GM18907 (cell line): ENCODE measurements at regions not wholly inside any gene's neighbourhood (a gene's known extent, or its start where the extent isn't known, plus 50 kb on each side); places are given as distances from the start of the nearest gene placed in this dataset.
"Not testable (repeated sequence)": the region's sequence is repeated elsewhere in the genome, so short reads cannot be mapped to it uniquely, and the experiment has no call there.

Experiments used
- ATAC-seq: cut with Tn5 transposase; IDR thresholded peaks from one replicate; pipeline ENCODE4 v1.9.1; 2021; ENCODE audit warnings: mild to moderate bottlenecking, moderate library complexity; ENCODE audit not compliant: unreplicated experiment

- not testable (repeated sequence) for ATAC-seq
Observed at GRCh38 chr10:45056806-45057205, 56.1 kb downstream of the ZNF22 start.

GRCh38 chr10:45058580-45058979 lies 57.9 kb downstream of the ZNF22 start:
- ATAC-seq: no peak

- no peak for ATAC-seq
Observed at GRCh38 chr10:45058992-45059561, 58.4 kb downstream of the ZNF22 start.

GRCh38 chr10:45059632-45060031 lies 58.9 kb downstream of the ZNF22 start:
- ATAC-seq: no peak

GRCh38 chr10:45061982-45062381 lies 61.3 kb downstream of the ZNF22 start:
- no peak for ATAC-seq

GRCh38 chr10:45063591-45064231 lies 63.0 kb downstream of the ZNF22 start:
- ATAC-seq: no peak

GRCh38 chr10:45064998-45065397 lies 64.3 kb downstream of the ZNF22 start:
- ATAC-seq: no peak

GRCh38 chr10:45071043-45071813 lies 70.5 kb downstream of the ZNF22 start:
- no peak for ATAC-seq

GRCh38 chr10:45075216-45075615 lies 74.5 kb downstream of the ZNF22 start:
- no peak for ATAC-seq

GRCh38 chr10:45075826-45076380 lies 75.2 kb downstream of the ZNF22 start:
- ATAC-seq: no peak

GRCh38 chr10:45076891-45077290 lies 76.2 kb downstream of the ZNF22 start:
- ATAC-seq: no peak

GRCh38 chr10:45080331-45080730 lies 79.6 kb downstream of the ZNF22 start:
- ATAC-seq: no peak

GRCh38 chr10:45082176-45082575 lies 81.5 kb downstream of the ZNF22 start:
- no peak for ATAC-seq

GRCh38 chr10:45091968-45092367 lies 91.2 kb downstream of the ZNF22 start:
- no peak for ATAC-seq

GRCh38 chr10:45093945-45094344 lies 93.2 kb downstream of the ZNF22 start:
- ATAC-seq: no peak

- ATAC-seq: no peak
Observed at GRCh38 chr10:45095286-45095685, 94.6 kb downstream of the ZNF22 start.

- ATAC-seq: no peak
Observed at GRCh38 chr10:45096001-45096400, 95.3 kb downstream of the ZNF22 start.

- no peak for ATAC-seq
Observed at GRCh38 chr10:45100429-45100828, 99.7 kb downstream of the ZNF22 start.

GRCh38 chr10:45104674-45105073 lies 104.0 kb downstream of the ZNF22 start:
- no peak for ATAC-seq

- ATAC-seq: not testable (repeated sequence)
Observed at GRCh38 chr10:45105309-45105708, 104.6 kb downstream of the ZNF22 start.

- ATAC-seq: no peak
Observed at GRCh38 chr10:45106236-45106856, 105.6 kb downstream of the ZNF22 start.
